GM19463 (cell line): ENCODE measurements at regions not wholly inside any gene's neighbourhood (a gene's known extent, or its start where the extent isn't known, plus 50 kb on each side); places are given as distances from the start of the nearest gene placed in this dataset.
"Not testable (repeated sequence)": the region's sequence is repeated elsewhere in the genome, so short reads cannot be mapped to it uniquely, and the experiment has no call there.

ENCODE experiments used
- ATAC-seq: cut with Tn5 transposase; IDR thresholded peaks from one replicate; pipeline ENCODE4 v1.9.1; 2021; ENCODE audit warnings: mild to moderate bottlenecking, moderate library complexity; ENCODE audit not compliant: unreplicated experiment

GRCh38 chr3:69491975-69492374, 106.1 kb upstream of the FRMD4B start:
- ATAC-seq, result no peak

GRCh38 chr3:69490971-69491370, 105.1 kb upstream of the FRMD4B start:
- ATAC-seq, result no peak

- ATAC-seq, result no peak
These were observed 104.3 kb upstream of the FRMD4B start for GRCh38 chr3:69490235-69490634.

GRCh38 chr3:69488026-69488425, 102.1 kb upstream of the FRMD4B start:
- ATAC-seq, result no peak

- ATAC-seq, result no peak
These were observed 99.6 kb upstream of the FRMD4B start for GRCh38 chr3:69485489-69485888.

- ATAC-seq, result no peak
These were observed 98.9 kb upstream of the FRMD4B start for GRCh38 chr3:69484507-69485393.

GRCh38 chr3:69483449-69483848, 97.6 kb upstream of the FRMD4B start:
- ATAC-seq, result no peak

GRCh38 chr3:69480986-69481385, 95.1 kb upstream of the FRMD4B start:
- ATAC-seq, result not testable (repeated sequence)

- no peak for ATAC-seq
These were observed 88.3 kb upstream of the FRMD4B start for GRCh38 chr3:69474186-69474585.

GRCh38 chr3:69472093-69472492, 86.2 kb upstream of the FRMD4B start:
- no peak for ATAC-seq

- no peak for ATAC-seq
These were observed 77.6 kb upstream of the FRMD4B start for GRCh38 chr3:69463531-69463930.

GRCh38 chr3:69462826-69463100, 76.9 kb upstream of the FRMD4B start:
- ATAC-seq, result no peak

- ATAC-seq, result no peak
These were observed 76.3 kb upstream of the FRMD4B start for GRCh38 chr3:69462022-69462825.

GRCh38 chr3:69460034-69460433, 74.1 kb upstream of the FRMD4B start:
- ATAC-seq, result no peak

GRCh38 chr3:69458803-69459365, 73.0 kb upstream of the FRMD4B start:
- ATAC-seq, result no peak

GRCh38 chr3:69456631-69457030, 70.7 kb upstream of the FRMD4B start:
- ATAC-seq, result no peak

- ATAC-seq, result no peak
These were observed 68.4 kb upstream of the FRMD4B start for GRCh38 chr3:69454204-69454787.

GRCh38 chr3:69452295-69452694, 66.4 kb upstream of the FRMD4B start:
- no peak for ATAC-seq

GRCh38 chr3:69451594-69451993, 65.7 kb upstream of the FRMD4B start:
- ATAC-seq, result no peak

GRCh38 chr3:69448877-69449276, 63.0 kb upstream of the FRMD4B start:
- ATAC-seq, result no peak

GRCh38 chr3:69446402-69447072, 60.6 kb upstream of the FRMD4B start:
- no peak for ATAC-seq
